DND-41 (cell line): ENCODE measurements at regions not wholly inside any gene's neighbourhood (a gene's known extent, or its start where the extent isn't known, plus 50 kb on each side); places are given as distances from the start of the nearest gene placed in this dataset.

Experiments used
- CTCF ChIP-seq: IDR thresholded peaks from 2 replicates; pipeline ENCODE4 v1.5.1; 2012; ENCODE audit warnings: borderline replicate concordance, low read length, moderate library complexity, mild to moderate bottlenecking; ENCODE audit not compliant: poor library complexity, severe bottlenecking; ENCODE audit errors: extremely low read depth
- EZH2 ChIP-seq: IDR thresholded peaks from 3 replicates; pipeline ENCODE4 v1.6.1; 2012; ENCODE audit warnings: borderline replicate concordance, low read depth, mild to moderate bottlenecking, moderate library complexity, low read length, inconsistent platforms; ENCODE audit not compliant: severe bottlenecking

DNA sequence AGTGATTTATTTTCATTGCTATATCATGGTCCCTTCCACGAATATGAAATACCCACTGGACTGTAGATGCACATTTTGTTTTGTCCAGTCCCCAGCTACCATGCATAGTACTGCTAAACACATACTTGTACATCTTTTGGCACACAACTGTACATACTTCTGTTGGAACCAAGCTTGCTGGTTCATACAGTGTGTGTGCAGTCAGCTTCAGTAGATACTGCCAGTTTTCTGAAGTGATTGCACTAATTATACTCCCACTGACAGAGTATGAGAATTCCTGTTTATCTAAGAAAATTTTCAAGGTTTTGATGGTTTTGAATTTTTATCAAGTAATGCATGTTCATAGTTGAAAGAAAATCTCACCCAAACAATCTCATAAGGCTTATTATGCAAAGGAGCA lies 100.7 kb upstream of the LMCD1 start:
- TF ChIP-seq CTCF = no peak
- no peak for TF ChIP-seq EZH2
